Mesothelial cell of epicardium (in vitro differentiated cells): ENCODE measurements at regions not wholly inside any gene's neighbourhood (a gene's known extent, or its start where the extent isn't known, plus 50 kb on each side); places are given as distances from the start of the nearest gene placed in this dataset.

ENCODE experiments used
- DNase-seq, 2 experiments: peaks; one replicate each; pipeline ENCODE4 v3.0.0; 2021; ENCODE audit warnings: low spot score in 2 of 2; ENCODE audit not compliant: unreplicated experiment in 2 of 2
- H3K27ac Mint-ChIP-seq: 2 replicates; pipeline ENCODE4 v1.8.0; 2021; ENCODE audit warnings: mixed read lengths
- H3K27me3 Mint-ChIP-seq: 2 replicates; pipeline ENCODE4 v1.8.0; 2021; ENCODE audit warnings: low read depth, mixed read lengths
- H3K36me3 Mint-ChIP-seq: 2 replicates; pipeline ENCODE4 v1.8.0; 2021; ENCODE audit warnings: mixed read lengths
- H3K4me1 Mint-ChIP-seq: 2 replicates; pipeline ENCODE4 v1.8.0; 2021; ENCODE audit warnings: mixed read lengths
- H3K4me3 Mint-ChIP-seq: 2 replicates; pipeline ENCODE4 v1.8.0; 2021; ENCODE audit warnings: mild to moderate bottlenecking, moderate library complexity, mixed read lengths
- H3K9me3 Mint-ChIP-seq: 2 replicates; pipeline ENCODE4 v1.8.0; 2021; ENCODE audit warnings: mixed read lengths
- TF ChIP-seq, protein P1 (sequence below): fragments of 200-600 bp; sonication (generic); IDR thresholded peaks from one replicate; pipeline ENCODE4 v1.5.0; 2021; ENCODE audit warnings: antibody characterized with exemption; ENCODE audit not compliant: unreplicated experiment

DNA sequence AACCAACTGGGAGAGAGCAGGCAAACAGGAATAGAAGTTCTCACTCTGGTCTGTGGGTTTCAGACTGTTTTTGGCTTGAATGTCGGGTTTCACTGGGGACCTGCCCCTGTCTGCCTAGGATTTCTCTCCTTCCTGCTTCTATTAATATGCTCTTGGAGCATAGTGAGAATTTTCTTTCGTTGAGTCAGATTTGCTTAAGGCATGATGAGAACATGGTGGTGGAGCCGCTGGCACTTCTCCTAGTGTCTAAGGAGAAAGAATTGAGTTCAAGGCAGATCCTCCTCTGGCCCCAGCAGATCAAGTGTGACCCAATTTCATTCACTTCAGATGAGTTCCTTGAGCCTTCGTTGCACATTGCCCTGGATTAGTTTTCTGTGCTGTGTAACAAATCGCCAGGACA is 103.9 kb upstream of the HS6ST1 start:
- DNase-seq: no peak
- no peak overlapping the region for H3K4me3 Mint-ChIP-seq
- H3K27ac Mint-ChIP-seq: no peak overlapping the region
- TF ChIP-seq, protein P1, sequence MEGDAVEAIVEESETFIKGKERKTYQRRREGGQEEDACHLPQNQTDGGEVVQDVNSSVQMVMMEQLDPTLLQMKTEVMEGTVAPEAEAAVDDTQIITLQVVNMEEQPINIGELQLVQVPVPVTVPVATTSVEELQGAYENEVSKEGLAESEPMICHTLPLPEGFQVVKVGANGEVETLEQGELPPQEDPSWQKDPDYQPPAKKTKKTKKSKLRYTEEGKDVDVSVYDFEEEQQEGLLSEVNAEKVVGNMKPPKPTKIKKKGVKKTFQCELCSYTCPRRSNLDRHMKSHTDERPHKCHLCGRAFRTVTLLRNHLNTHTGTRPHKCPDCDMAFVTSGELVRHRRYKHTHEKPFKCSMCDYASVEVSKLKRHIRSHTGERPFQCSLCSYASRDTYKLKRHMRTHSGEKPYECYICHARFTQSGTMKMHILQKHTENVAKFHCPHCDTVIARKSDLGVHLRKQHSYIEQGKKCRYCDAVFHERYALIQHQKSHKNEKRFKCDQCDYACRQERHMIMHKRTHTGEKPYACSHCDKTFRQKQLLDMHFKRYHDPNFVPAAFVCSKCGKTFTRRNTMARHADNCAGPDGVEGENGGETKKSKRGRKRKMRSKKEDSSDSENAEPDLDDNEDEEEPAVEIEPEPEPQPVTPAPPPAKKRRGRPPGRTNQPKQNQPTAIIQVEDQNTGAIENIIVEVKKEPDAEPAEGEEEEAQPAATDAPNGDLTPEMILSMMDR: no peak
- peaks cover 8% of the 10 kb centered on the region for H3K36me3 Mint-ChIP-seq
- no peaks in the 10 kb centered on the region for H3K27me3 Mint-ChIP-seq
- peaks cover 2% of the 10 kb centered on the region for H3K4me1 Mint-ChIP-seq
- H3K9me3 Mint-ChIP-seq: peaks cover 16% of the 10 kb centered on the region

DNA sequence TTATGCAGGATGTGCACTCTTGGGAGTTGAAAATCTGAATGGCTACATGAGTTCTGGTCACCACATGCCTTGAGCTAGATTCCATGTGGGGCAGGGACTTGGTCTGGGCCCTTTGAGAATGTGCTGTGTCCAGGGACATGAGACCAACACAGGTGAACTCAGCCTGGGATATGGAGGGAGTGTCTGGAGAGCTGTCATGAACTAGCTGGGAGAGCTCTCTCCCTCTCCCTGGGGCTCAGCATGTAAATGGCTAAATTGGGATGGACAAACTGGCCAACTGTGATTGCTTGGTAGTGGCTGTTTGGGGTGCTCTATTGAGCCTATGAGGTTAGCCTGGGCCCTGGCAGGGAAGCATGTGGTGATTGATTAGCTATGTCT is 105.1 kb upstream of the HS6ST1 start:
- H3K9me3 Mint-ChIP-seq: peaks cover 19% of the 10 kb centered on the region
- no peak overlapping the region for H3K27ac Mint-ChIP-seq
- TF ChIP-seq, protein P1: no peak
- DNase-seq: peak in 1 of 2 experiments; percentile 1
- peaks cover 2% of the 10 kb centered on the region for H3K4me1 Mint-ChIP-seq
- peaks cover 9% of the 10 kb centered on the region for H3K36me3 Mint-ChIP-seq
- H3K27me3 Mint-ChIP-seq: no peaks in the 10 kb centered on the region
- no peak overlapping the region for H3K4me3 Mint-ChIP-seq

DNA sequence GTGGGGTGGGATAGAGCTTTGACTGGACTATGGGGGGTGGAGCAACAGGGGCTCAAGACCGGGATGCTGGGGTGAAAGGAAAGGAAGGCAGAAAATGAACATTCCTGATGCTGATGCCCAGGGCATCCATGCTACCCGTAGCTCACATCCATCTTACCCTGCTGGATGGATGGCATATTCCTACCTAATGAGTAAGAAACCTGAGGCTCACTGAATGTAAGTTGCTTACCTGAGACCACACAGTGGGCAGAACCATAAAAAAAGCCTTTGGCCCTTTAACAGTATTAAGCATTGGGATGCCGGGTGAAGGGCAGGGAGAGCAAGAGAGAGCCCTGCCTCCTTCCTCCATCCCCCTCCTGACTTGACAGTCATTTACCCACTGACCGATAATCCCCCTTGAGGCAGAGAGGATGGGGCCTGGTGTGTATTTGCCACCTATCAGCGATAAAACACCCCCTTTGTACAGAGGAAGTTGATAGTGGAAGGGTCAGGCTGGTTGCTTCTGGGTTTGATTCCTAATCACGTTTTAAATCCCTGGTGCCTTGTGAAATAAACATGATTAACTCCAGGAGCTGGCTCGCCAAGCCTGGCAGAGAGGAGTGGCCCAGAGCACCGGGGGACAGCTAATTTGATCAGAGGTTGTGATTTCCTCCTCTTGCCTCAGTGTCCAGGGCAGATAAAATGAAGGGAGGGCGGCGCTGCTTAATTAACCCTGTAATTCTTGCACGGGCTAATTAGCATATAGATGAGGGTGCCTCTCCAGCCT is 105.9 kb upstream of the HS6ST1 start:
- Mint-ChIP-seq H3K27me3 (no peaks in the 10 kb centered on the region), H3K4me3 (no peak overlapping the region), H3K9me3 (peaks cover 24% of the 10 kb centered on the region), H3K27ac (no peak overlapping the region), H3K4me1 (peaks cover 2% of the 10 kb centered on the region), H3K36me3 (peaks cover 10% of the 10 kb centered on the region)
- TF ChIP-seq, protein P1: no peak
- peak in 1 of 2 experiments; percentile 2 for DNase-seq

DNA sequence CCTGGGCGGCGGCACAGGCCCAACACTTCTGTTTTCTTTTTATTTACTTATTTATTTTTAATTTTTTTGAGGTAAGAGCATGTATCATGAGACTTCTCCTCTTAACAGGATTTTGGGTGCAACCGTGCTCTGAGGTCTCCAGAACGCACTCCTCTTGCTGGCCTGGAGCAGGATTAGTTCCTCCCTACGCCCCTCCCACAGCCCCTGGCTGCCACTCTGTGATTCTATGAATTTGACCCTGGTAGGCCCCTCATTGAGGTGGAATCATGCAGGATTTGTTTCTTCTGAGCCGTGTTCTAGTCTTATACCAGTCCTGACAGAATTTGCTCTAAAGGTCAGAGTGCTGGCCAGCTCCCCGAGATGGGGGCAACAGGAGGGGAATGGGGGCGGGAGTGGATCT is 106.5 kb upstream of the HS6ST1 start:
- Mint-ChIP-seq H3K4me3 (no peak overlapping the region), H3K4me1 (peaks cover 2% of the 10 kb centered on the region), H3K27me3 (no peaks in the 10 kb centered on the region), H3K27ac (no peak overlapping the region), H3K9me3 (peaks cover 24% of the 10 kb centered on the region), H3K36me3 (peaks cover 12% of the 10 kb centered on the region)
- TF ChIP-seq, protein P1: no peak
- peak in 1 of 2 experiments; percentile 12 for DNase-seq

DNA sequence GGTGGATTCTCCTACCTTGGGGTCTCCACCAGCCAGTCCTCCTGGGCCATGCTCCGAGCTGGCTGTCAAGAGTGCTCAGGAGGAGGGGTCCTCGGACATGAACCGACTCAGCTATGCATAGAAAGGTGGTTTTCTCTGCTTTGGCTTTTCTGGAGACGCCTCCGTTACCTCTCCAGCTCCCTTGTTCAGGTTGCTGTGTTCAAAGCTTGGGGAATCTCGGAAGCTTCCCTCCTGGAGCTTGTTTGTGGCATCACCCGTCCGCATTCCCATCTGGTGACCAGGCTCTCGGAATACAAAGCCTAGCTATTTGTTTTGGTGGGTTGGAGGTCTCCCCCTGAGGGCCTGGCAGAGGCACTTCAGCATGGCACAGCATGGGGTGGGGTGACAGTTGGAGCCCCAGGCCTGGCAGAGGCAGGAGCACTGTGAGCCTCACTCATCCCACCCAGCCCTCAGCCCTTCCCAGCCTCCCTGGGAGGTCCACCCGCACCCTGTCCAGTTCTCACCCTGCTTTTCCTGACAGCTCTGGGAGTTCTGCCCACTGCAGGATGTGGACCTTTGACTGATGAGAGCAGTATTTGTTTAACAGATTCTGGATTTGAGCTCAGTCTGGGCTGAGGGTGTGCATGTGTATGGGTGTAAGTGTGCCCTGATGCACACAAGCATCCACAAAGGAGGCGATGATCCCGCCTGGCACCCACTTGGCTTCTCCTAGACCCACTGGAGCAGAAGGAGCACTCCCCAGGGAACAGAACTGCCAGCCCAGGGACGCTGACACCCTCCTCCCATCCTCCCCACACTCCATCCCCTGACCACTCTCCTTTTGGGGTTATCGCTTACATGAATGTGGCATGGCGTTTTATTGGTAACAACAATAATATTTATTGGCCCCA is 107.3 kb upstream of the HS6ST1 start:
- TF ChIP-seq, protein P1: no peak
- DNase-seq: peak in 1 of 2 experiments; percentile 3

More for the DNA sequence above, 107.3 kb upstream of the HS6ST1 start:
- H3K27ac Mint-ChIP-seq: no peak overlapping the region
- H3K9me3 Mint-ChIP-seq: peaks cover 31% of the 10 kb centered on the region
- H3K27me3 Mint-ChIP-seq: no peaks in the 10 kb centered on the region
- peaks cover 15% of the 10 kb centered on the region for H3K36me3 Mint-ChIP-seq
- H3K4me3 Mint-ChIP-seq: no peak overlapping the region
- H3K4me1 Mint-ChIP-seq: peaks cover 2% of the 10 kb centered on the region
